Kidney (tissue), 13 donors: ENCODE measurements at regions not wholly inside any gene's neighbourhood (a gene's known extent, or its start where the extent isn't known, plus 50 kb on each side); places are given as distances from the start of the nearest gene placed in this dataset.

Source experiments
- DNase-seq, 5 donors: peaks; one replicate each; pipeline ENCODE4 v3.0.0-alpha.2; 2013 to 2020
- FAIRE-seq: peaks from 2 replicates; lab custom pipeline; 2012; peaks lifted over from hg19 to GRCh38; lab: Jason Lieb, UNC
- H3K27ac ChIP-seq, 2 donors: one replicate each; pipeline ENCODE4 v1.7.0; 2013; ENCODE audit warnings: low read depth in 2 of 2, low read length in 2 of 2, inconsistent platforms in 1 of 2
- H3K27me3 ChIP-seq: one replicate; pipeline ENCODE4 v1.7.1; 2013; ENCODE audit warnings: low read length, inconsistent platforms; ENCODE audit not compliant: control insufficient read depth, insufficient read depth
- H3K36me3 ChIP-seq, 3 donors: one replicate each; pipeline versions ENCODE4 v1.7.0 to v1.7.1; 2013; ENCODE audit warnings: low read length in 3 of 3, control low read depth in 1 of 3, inconsistent platforms in 1 of 3; ENCODE audit not compliant: insufficient read depth in 3 of 3, control insufficient read depth in 2 of 3
- H3K4me1 ChIP-seq, 3 donors: one replicate each; pipeline versions ENCODE4 v1.7.0 to v1.7.1; 2013; ENCODE audit warnings: low read length in 3 of 3, inconsistent platforms in 1 of 3, low read depth in 1 of 3; ENCODE audit not compliant: control insufficient read depth in 2 of 3, insufficient read depth in 2 of 3
- H3K4me3 ChIP-seq, 3 donors: one replicate each; pipeline versions ENCODE4 v1.7.0 to v1.8.1; 2013; ENCODE audit warnings: low read length in 3 of 3, control low read depth in 1 of 3, inconsistent platforms in 1 of 3
- H3K9ac ChIP-seq, 3 donors: one replicate each; pipeline versions ENCODE4 v1.7.0 to v1.7.1; 2013; ENCODE audit warnings: low read length in 3 of 3, control low read depth in 1 of 3, inconsistent platforms in 1 of 3
- H3K9me3 ChIP-seq, 3 donors: one replicate each; pipeline versions ENCODE4 v1.7.0 to v1.7.1; 2013; ENCODE audit warnings: low read length in 3 of 3, control low read depth in 1 of 3, inconsistent platforms in 1 of 3; ENCODE audit not compliant: control insufficient read depth in 2 of 3, insufficient read depth in 1 of 3
- intact Hi-C: fragments of 100-400 bp; cut with DNase I; formaldehyde crosslinking; loops from one replicate; pipeline ENCODE4 v1.11.1; 2022
- TF ChIP-seq, protein P1 (sequence below): IDR thresholded peaks from 3 replicates; pipeline ENCODE4 v1.5.1; 2012; ENCODE audit warnings: mild to moderate bottlenecking, moderate library complexity, borderline replicate concordance; ENCODE audit not compliant: insufficient read depth; ENCODE audit errors: extremely low read depth
- donor health status: control.
- donor health status: control.
- donor health status: control.
- donor health status: control.
- donor health status: control.
- donor health status: DM: yes; HTN: yes; CAD: no.
- donor health status: Normal renal cell carcinoma (clear cell type).

DNA sequence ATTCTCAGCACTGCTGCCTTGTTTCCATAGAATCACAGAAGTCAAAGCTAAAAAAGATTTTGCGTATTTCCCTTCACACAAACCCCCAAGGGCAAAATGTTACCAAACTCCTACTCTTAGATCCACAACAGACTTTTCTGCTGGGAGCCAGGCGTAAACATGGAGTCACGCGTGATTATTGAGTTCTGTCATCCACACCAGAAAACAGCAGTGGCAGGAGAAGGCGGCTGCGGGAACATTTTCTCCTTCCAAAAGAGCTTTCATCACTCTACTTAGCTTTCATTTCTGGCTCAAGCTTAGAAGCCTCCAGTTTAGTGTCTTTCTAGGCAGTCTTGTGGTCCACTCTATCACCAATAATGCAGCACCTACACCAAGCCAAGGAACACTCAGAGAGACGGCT is 712.9 kb upstream of the NRP1 start:
- DNase-seq = peak in 1 of 5 donors; percentile 1
- TF ChIP-seq, protein P1, sequence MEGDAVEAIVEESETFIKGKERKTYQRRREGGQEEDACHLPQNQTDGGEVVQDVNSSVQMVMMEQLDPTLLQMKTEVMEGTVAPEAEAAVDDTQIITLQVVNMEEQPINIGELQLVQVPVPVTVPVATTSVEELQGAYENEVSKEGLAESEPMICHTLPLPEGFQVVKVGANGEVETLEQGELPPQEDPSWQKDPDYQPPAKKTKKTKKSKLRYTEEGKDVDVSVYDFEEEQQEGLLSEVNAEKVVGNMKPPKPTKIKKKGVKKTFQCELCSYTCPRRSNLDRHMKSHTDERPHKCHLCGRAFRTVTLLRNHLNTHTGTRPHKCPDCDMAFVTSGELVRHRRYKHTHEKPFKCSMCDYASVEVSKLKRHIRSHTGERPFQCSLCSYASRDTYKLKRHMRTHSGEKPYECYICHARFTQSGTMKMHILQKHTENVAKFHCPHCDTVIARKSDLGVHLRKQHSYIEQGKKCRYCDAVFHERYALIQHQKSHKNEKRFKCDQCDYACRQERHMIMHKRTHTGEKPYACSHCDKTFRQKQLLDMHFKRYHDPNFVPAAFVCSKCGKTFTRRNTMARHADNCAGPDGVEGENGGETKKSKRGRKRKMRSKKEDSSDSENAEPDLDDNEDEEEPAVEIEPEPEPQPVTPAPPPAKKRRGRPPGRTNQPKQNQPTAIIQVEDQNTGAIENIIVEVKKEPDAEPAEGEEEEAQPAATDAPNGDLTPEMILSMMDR = no peak
- Histone ChIP-seq H3K9me3 (no peaks in the 10 kb centered on the region), H3K27me3 (no peaks in the 10 kb centered on the region), H3K4me1 (no peaks in the 10 kb centered on the region), H3K9ac (no peak overlapping the region), H3K27ac (no peak overlapping the region), H3K36me3 (no peaks in the 10 kb centered on the region), H3K4me3 (no peak overlapping the region)
- intact Hi-C loops = no loop called here
- FAIRE-seq = no peak

DNA sequence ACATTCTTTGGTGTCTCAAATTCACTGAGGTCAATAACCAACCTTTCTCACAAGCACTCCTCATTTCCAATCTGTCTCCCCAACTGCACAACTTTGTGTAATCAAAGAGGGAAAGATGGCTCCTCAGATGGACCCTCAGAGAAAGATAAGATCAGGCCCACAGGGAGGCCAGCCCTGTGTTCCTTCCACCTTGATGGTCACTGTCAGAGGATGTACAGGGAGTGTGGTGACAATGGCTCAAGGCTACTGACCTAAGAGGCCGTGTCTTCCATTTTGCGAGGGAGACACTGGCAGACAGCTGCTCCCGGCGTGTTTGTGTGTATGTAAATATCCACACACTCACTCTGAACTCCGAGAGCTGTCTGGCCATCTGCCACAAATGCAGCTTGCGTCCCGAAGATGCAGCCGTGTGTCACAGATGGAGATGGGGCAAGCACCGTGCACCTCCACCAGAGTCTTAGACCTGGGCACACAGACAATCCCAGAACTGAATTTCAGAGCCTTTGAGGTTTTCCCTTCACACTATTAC is 712.1 kb upstream of the NRP1 start:
- Histone ChIP-seq H3K4me1 (no peaks in the 10 kb centered on the region), H3K27ac (no peak overlapping the region)
- intact Hi-C loops = no loop called here

DNA sequence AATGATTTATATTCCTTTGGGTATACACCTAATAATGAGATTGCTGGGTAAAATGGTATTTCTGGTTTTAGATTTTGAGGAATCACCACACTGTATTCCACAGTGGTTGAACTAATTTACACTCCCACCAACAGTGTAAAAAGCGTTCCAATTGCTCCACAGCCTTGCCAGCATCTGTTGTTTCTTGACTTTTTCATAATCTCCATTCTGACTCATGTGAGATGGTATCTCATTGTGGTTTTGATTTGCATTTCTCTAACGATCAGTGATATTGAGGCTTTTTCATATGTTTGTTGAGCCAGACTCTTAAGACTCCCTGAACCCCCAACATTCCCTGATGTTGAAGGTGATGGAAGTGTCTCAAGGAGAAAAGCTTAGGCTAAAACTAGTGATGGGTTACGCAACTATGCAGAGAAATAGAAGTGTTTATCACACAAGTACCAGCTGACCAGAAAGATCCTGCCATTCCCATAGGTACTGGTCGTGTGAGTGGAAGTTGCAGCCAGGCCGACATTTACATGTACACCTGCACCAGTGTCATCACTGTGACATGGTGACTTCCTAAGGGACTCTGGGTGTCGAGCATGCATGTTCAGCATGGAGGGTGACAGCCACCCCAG is 711.2 kb upstream of the NRP1 start:
- H3K4me3 ChIP-seq = no peak overlapping the region
- no peak for FAIRE-seq

More for the DNA sequence above, 712.1 kb upstream of the NRP1 start:
- FAIRE-seq (no peak), DNase-seq (peak in 3 of 5 donors; percentile 25 to 58 (median 30))
- TF ChIP-seq, protein P1 = no peak
- H3K9ac ChIP-seq = no peak overlapping the region
- no peaks in the 10 kb centered on the region for H3K36me3 ChIP-seq
- H3K9me3 ChIP-seq = no peaks in the 10 kb centered on the region
- no peak overlapping the region for H3K4me3 ChIP-seq
- no peaks in the 10 kb centered on the region for H3K27me3 ChIP-seq

More for the DNA sequence above, 711.2 kb upstream of the NRP1 start:
- Histone ChIP-seq H3K27ac (no peak overlapping the region), H3K9me3 (no peaks in the 10 kb centered on the region), H3K4me1 (no peaks in the 10 kb centered on the region), H3K9ac (no peak overlapping the region), H3K27me3 (no peaks in the 10 kb centered on the region), H3K36me3 (no peaks in the 10 kb centered on the region)
- no peak for DNase-seq
- TF ChIP-seq, protein P1 = no peak
- intact Hi-C loops = no loop called here
